Epithelial cell of proximal tubule (primary cell): ENCODE measurements at regions not wholly inside any gene's neighbourhood (a gene's known extent, or its start where the extent isn't known, plus 50 kb on each side); places are given as distances from the start of the nearest gene placed in this dataset.

Source experiments
- DNase-seq: peaks from one replicate; pipeline ENCODE4 v3.0.0-alpha.2; 2011; ENCODE audit warnings: low read depth
- H3K4me3 ChIP-seq: 2 replicates; pipeline ENCODE4 v1.5.1; 2011; ENCODE audit warnings: low read depth, mild to moderate bottlenecking, low read length
- CTCF ChIP-seq: conservative IDR thresholded peaks from 2 replicates; pipeline ENCODE4 v1.5.1; 2012; ENCODE audit warnings: low read depth, mild to moderate bottlenecking, low read length

- DNase-seq: no peak
- no peak overlapping the region for H3K4me3 ChIP-seq
- no peak for TF ChIP-seq CTCF
Measured at GRCh38 chr6:51432481-51432880, 613.8 kb downstream of the TFAP2B start.

GRCh38 chr6:51450248-51450957, 631.7 kb downstream of the TFAP2B start:
- DNase-seq: no peak
- no peak for TF ChIP-seq CTCF
- no peak overlapping the region for H3K4me3 ChIP-seq

DNA sequence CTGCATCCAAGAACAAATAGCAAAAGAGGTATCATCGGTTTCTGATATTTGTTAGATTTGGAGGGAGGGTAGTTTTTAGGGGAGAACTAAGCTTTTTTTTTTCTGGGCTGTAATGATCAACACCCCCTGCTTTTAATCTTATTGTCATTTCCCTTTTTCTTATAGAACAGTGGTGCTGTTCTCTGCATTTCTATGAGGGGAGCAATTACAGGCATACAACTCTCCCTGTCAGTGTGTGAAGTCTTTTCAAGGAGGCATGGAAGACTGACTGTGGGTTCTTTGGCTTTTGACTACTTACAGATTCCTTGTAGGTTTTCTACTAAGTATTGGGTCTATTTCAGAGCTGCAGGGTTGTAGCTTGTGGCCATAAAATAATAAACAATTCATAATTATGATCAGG, 632.3 kb downstream of the TFAP2B start:
- no peak overlapping the region for H3K4me3 ChIP-seq
- no peak for DNase-seq
- no peak for TF ChIP-seq CTCF

DNA sequence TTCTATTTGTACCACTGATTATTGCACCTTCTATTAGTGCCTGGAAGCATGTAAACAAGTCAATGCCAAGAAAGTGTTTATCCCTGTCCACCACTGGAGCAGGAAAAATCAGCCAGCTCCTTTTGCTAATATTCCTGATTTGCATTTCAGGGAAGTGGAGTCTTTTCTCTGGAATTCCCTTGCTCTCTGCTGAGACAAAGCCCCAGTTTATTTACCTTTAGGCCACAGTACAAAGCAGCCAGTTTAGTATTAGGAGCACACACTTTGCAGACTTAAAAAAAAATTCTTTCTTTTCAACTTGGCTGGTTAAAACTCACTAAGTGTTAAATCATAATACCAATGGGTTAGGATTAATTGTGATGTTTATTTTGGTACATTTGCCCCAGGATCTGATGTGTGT, 631.1 kb downstream of the PKHD1 start:
- TF ChIP-seq CTCF: no peak
- no peak for DNase-seq
- no peak overlapping the region for H3K4me3 ChIP-seq

GRCh38 chr6:51459958-51460357, 627.5 kb downstream of the PKHD1 start:
- DNase-seq: no peak
- no peak overlapping the region for H3K4me3 ChIP-seq
- TF ChIP-seq CTCF: no peak

- no peak overlapping the region for H3K4me3 ChIP-seq
- no peak for TF ChIP-seq CTCF
- DNase-seq: no peak
Measured at GRCh38 chr6:51462896-51463295, 624.5 kb downstream of the PKHD1 start.

DNA sequence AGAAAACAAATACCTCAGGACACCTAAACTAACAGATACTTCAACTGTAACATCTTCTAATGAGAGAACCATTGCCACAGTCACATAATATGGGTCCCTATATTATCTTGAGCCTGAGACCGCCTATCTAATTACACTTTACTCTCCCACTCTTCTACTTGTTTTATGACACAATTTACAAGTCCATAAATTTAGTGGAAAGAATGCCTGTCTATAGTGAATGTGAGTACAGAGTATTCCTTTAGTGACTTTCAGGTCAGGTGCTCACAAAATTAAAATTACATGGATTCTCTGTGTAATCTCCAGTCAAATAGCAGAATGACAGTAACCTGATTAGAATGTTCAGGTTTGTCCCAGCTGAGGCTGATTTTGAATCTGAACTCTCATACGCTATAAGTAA, 624.1 kb downstream of the PKHD1 start:
- no peak overlapping the region for H3K4me3 ChIP-seq
- no peak for TF ChIP-seq CTCF
- DNase-seq: no peak
